Calu3 (cell line): ENCODE measurements at regions not wholly inside any gene's neighbourhood (a gene's known extent, or its start where the extent isn't known, plus 50 kb on each side); places are given as distances from the start of the nearest gene placed in this dataset.

ENCODE experiments used
- BruUV-seq: library from RNA; stranded (reverse); fragments of 400-500 nt; replicated peaks from 2 replicates; lab custom pipeline; 2021; lab: Mats Ljungman, UMichigan
- CTCF ChIA-PET: fragments of 300-600 bp; sonication (Branson Sonifier 250); formaldehyde crosslinking; loops from one replicate; lab custom pipeline; 2022; ENCODE audit warnings: antibody characterized with exemption; lab: Charles Lee
- DNase-seq: peaks from one replicate; pipeline ENCODE4 v3.0.0; 2022
- H3K27ac Mint-ChIP-seq: one replicate; pipeline ENCODE4 v1.8.0; 2022; ENCODE audit warnings: mixed read lengths; ENCODE audit not compliant: unreplicated experiment
- H3K27me3 Mint-ChIP-seq: one replicate; pipeline ENCODE4 v1.8.0; 2022; ENCODE audit warnings: mixed read lengths; ENCODE audit not compliant: unreplicated experiment
- H3K36me3 Mint-ChIP-seq: one replicate; pipeline ENCODE4 v1.8.0; 2022; ENCODE audit warnings: mild to moderate bottlenecking, moderate library complexity, mixed read lengths; ENCODE audit not compliant: insufficient read depth, unreplicated experiment
- H3K4me1 Mint-ChIP-seq: one replicate; pipeline ENCODE4 v1.8.0; 2022; ENCODE audit warnings: mild to moderate bottlenecking, low read depth, mixed read lengths; ENCODE audit not compliant: unreplicated experiment
- H3K4me3 Mint-ChIP-seq: one replicate; pipeline ENCODE4 v1.8.0; 2022; ENCODE audit warnings: mild to moderate bottlenecking, low read depth, moderate library complexity, mixed read lengths; ENCODE audit not compliant: unreplicated experiment
- H3K9me3 Mint-ChIP-seq: one replicate; pipeline ENCODE4 v1.8.0; 2022; ENCODE audit warnings: low read depth, mixed read lengths; ENCODE audit not compliant: unreplicated experiment
- intact Hi-C: fragments of 100-400 bp; cut with micrococcal nuclease; formaldehyde crosslinking; loops from one replicate; pipeline ENCODE4 v1.10.0; 2022; ENCODE audit not compliant: unreplicated experiment
- TF ChIP-seq, protein P1 (sequence below): fragments of 200-600 bp; IDR thresholded peaks from one replicate; pipeline ENCODE4 v1.8.0; 2022; ENCODE audit warnings: antibody characterized with exemption; ENCODE audit not compliant: unreplicated experiment

DNA sequence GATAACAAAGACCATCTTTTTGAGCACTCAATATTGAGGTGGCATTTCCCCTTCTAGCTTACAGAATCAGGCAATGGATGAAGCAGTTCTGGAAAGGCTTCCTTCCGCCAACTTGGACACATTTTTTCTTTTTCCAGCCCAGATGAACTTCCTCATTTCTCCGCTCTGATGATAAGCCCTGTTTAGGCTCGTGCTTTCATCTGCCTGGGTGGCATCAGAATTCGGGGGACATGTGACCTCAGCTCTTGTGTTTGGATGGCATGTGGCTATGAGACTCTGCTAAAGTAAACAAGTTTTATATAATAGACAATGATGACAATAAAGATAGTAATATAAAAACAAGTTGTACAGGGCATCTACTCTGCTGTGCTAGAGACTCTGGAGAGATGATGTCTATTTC is 796.7 kb downstream of the DHX35 start:
- H3K4me3 Mint-ChIP-seq, result no peak overlapping the region
- H3K4me1 Mint-ChIP-seq, result no peaks in the 10 kb centered on the region
- H3K36me3 Mint-ChIP-seq, result no peaks in the 10 kb centered on the region
- TF ChIP-seq, protein P1, sequence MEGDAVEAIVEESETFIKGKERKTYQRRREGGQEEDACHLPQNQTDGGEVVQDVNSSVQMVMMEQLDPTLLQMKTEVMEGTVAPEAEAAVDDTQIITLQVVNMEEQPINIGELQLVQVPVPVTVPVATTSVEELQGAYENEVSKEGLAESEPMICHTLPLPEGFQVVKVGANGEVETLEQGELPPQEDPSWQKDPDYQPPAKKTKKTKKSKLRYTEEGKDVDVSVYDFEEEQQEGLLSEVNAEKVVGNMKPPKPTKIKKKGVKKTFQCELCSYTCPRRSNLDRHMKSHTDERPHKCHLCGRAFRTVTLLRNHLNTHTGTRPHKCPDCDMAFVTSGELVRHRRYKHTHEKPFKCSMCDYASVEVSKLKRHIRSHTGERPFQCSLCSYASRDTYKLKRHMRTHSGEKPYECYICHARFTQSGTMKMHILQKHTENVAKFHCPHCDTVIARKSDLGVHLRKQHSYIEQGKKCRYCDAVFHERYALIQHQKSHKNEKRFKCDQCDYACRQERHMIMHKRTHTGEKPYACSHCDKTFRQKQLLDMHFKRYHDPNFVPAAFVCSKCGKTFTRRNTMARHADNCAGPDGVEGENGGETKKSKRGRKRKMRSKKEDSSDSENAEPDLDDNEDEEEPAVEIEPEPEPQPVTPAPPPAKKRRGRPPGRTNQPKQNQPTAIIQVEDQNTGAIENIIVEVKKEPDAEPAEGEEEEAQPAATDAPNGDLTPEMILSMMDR, result no peak
- intact Hi-C loops, result no loop called here
- peaks cover 23% of the 10 kb centered on the region for H3K9me3 Mint-ChIP-seq
- no peaks in the 10 kb centered on the region for H3K27me3 Mint-ChIP-seq
- no TSS peak for BruUV-seq
- CTCF ChIA-PET, result no interaction called here
- DNase-seq, result no peak
- no peak overlapping the region for H3K27ac Mint-ChIP-seq

DNA sequence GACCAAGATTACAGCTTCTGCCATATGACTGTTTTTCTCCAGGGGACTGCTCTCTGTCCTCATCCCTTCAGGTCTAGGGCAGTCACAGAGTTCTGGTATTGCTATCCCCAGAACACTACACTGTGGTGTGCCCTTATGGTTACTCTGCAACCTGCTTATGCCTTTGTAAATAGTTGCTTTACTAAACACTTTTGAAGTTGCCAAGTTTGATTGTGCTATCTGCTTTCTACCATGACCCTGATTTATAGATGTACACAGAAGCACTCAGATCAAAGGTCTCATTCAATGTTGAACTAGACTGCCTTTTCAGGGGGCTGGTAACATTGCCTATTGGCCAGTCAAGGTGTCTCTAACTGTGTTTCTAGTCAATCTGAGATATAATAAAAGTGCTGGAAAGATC is 794.7 kb downstream of the DHX35 start:
- H3K27me3 Mint-ChIP-seq, result no peaks in the 10 kb centered on the region
- TF ChIP-seq, protein P1, result no peak
- no peak overlapping the region for H3K27ac Mint-ChIP-seq
- H3K4me1 Mint-ChIP-seq, result no peaks in the 10 kb centered on the region
- intact Hi-C loops, result no loop called here
- no peak overlapping the region for H3K4me3 Mint-ChIP-seq
- no peak for DNase-seq
- CTCF ChIA-PET, result no interaction called here
- no TSS peak for BruUV-seq
- H3K36me3 Mint-ChIP-seq, result no peaks in the 10 kb centered on the region
- peaks cover 19% of the 10 kb centered on the region for H3K9me3 Mint-ChIP-seq

DNA sequence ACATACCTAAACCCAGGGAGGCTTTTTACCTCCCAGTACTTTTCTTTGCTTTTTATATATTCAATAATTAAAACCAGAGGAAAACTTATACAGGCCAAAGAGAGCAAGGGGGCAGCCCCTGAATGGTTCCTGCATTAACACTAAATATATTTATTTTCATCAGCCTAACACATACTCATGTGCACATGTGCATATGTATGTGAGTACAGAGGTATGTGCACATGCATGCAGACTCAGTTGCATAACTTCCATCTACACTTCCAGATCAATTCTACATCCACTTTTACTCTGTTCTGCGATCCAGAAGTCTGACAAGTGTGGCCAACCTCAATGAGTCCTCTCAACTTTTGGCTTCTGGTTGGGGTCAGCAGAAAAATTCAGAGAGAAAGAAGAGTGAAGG is 794.2 kb downstream of the DHX35 start:
- Mint-ChIP-seq H3K27ac (no peak overlapping the region), H3K4me3 (no peak overlapping the region), H3K4me1 (no peaks in the 10 kb centered on the region), H3K9me3 (peaks cover 22% of the 10 kb centered on the region), H3K27me3 (no peaks in the 10 kb centered on the region), H3K36me3 (no peaks in the 10 kb centered on the region)
- intact Hi-C loops, result no loop called here
- DNase-seq, result no peak
- BruUV-seq, result no TSS peak
- CTCF ChIA-PET, result no interaction called here
- TF ChIP-seq, protein P1, result no peak

DNA sequence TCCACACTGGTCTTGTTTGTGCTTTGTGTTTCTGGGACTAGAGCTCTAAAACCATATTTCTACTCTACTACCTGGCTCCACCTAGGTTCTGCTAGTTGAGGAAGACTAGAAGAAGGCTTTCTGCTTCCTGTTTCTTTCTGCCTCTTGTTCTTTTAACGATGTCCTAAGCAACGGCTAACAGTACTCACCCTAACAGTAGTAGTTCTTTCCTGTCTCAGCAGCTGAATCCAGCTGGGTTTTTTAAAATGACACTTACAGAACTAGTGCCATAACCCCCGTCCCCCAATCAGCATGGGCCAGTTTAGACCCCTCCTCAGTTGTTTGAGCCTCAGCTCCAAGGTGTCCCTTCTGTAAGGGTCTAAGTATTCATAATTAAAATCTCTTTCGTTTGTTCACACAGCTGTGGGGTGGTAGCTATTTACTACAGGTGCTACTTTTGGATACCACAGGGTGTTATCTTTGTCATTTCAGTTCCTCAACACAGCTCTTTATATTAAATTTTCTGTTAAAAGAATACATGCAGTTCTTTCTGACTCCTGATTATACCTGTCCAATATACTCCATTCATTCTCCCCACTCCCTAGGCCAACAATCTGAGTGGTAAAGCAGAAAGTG is 790.2 kb downstream of the DHX35 start:
- TF ChIP-seq, protein P1, result no peak
- no peaks in the 10 kb centered on the region for H3K27me3 Mint-ChIP-seq
- intact Hi-C loops, result no loop called here
- H3K36me3 Mint-ChIP-seq, result no peaks in the 10 kb centered on the region
- H3K4me3 Mint-ChIP-seq, result no peak overlapping the region
- no peak overlapping the region for H3K27ac Mint-ChIP-seq
- peaks cover 22% of the 10 kb centered on the region for H3K9me3 Mint-ChIP-seq
- BruUV-seq, result no TSS peak
- no peak for DNase-seq
- H3K4me1 Mint-ChIP-seq, result no peaks in the 10 kb centered on the region
- CTCF ChIA-PET, result no interaction called here
